Astrocyte of the spinal cord (primary cell): ENCODE measurements at regions not wholly inside any gene's neighbourhood (a gene's known extent, or its start where the extent isn't known, plus 50 kb on each side); places are given as distances from the start of the nearest gene placed in this dataset.

Experiments
- DNase-seq: peaks from one replicate; pipeline ENCODE4 v3.0.0; 2011; ENCODE audit warnings: low read depth, low spot score
- H3K4me3 ChIP-seq: 2 replicates; pipeline ENCODE4 v1.5.1; 2011; ENCODE audit warnings: low read depth, mild to moderate bottlenecking, low read length, moderate library complexity
- CTCF ChIP-seq: IDR thresholded peaks from 2 replicates; pipeline ENCODE4 v1.5.1; 2012; ENCODE audit warnings: low read depth, mild to moderate bottlenecking, low read length, inconsistent platforms
- in situ Hi-C: cut with HindIII; loops from 2 replicates; pipeline ENCODE4 v1.10.0; 2017; ENCODE audit warnings: low sequenced_read_pairs

- no peak for DNase-seq
- in situ Hi-C loops, result no loop called here
- no peak for TF ChIP-seq CTCF
- no peak overlapping the region for H3K4me3 ChIP-seq
Measured at GRCh38 chr7:3168869-3169268, 125.2 kb upstream of the CARD11 start.

GRCh38 chr7:3172768-3173280 is 128.2 kb upstream of the SDK1 start:
- in situ Hi-C loops, result no loop called here
- no peak for DNase-seq
- no peak for TF ChIP-seq CTCF
- H3K4me3 ChIP-seq, result no peak overlapping the region

- TF ChIP-seq CTCF, result no peak
- no peak overlapping the region for H3K4me3 ChIP-seq
- DNase-seq, result no peak
- in situ Hi-C loops, result no loop called here
Measured at GRCh38 chr7:3174515-3175284, 126.4 kb upstream of the SDK1 start.

- in situ Hi-C loops, result no loop called here
- no peak overlapping the region for H3K4me3 ChIP-seq
- DNase-seq, result no peak
- no peak for TF ChIP-seq CTCF
Measured at GRCh38 chr7:3175285-3175902, 125.7 kb upstream of the SDK1 start.

- in situ Hi-C loops, result no loop called here
- H3K4me3 ChIP-seq, result no peak overlapping the region
- TF ChIP-seq CTCF, result no peak
- no peak for DNase-seq
Measured at GRCh38 chr7:3176112-3177000, 124.7 kb upstream of the SDK1 start.

- no peak overlapping the region for H3K4me3 ChIP-seq
- DNase-seq, result no peak
- in situ Hi-C loops, result no loop called here
- no peak for TF ChIP-seq CTCF
Measured at GRCh38 chr7:3177271-3177670, 123.8 kb upstream of the SDK1 start.
